ENCODE measurements at regions not wholly inside any gene's neighbourhood (a gene's known extent, or its start where the extent isn't known, plus 50 kb on each side); places are given as distances from the start of the nearest gene placed in this dataset.
A peak's percentile ranks its signal among the peaks of the same experiment; 100 is the strongest.

GRCh38 chr2:234304950-234305349 lies 191.9 kb downstream of the ARL4C start:
- DNase-seq, result no peak

- no peak for DNase-seq
These were observed 194.3 kb downstream of the ARL4C start for GRCh38 chr2:234302664-234302991.

GRCh38 chr2:234300932-234301823 lies 195.7 kb downstream of the ARL4C start:
- DNase-seq, result no peak

GRCh38 chr2:234300391-234300925 lies 196.4 kb downstream of the ARL4C start:
- DNase-seq, result no peak

- DNase-seq, result no peak
These were observed 198.0 kb downstream of the ARL4C start for GRCh38 chr2:234298918-234299317.

- no peak for DNase-seq
These were observed 199.9 kb downstream of the ARL4C start for GRCh38 chr2:234296991-234297390.

- peak; percentile 52 to 80 for DNase-seq
These were observed 202.9 kb downstream of the ARL4C start for GRCh38 chr2:234293973-234294372.

GRCh38 chr2:234292962-234293243 lies 204.0 kb downstream of the ARL4C start:
- no peak for DNase-seq

GRCh38 chr2:234292205-234292961 lies 204.5 kb downstream of the ARL4C start:
- no peak for DNase-seq

- peak; percentile 69 to 82 for DNase-seq
These were observed 205.1 kb downstream of the ARL4C start for GRCh38 chr2:234291765-234292204.

GRCh38 chr2:234290671-234291070 lies 206.2 kb downstream of the ARL4C start:
- no peak for DNase-seq

GRCh38 chr2:234289834-234290590 lies 206.9 kb downstream of the ARL4C start:
- no peak for DNase-seq

GRCh38 chr2:234288974-234289455 lies 207.9 kb downstream of the ARL4C start:
- DNase-seq, result peak; percentile 27 to 69

GRCh38 chr2:234287650-234288049 lies 209.2 kb downstream of the ARL4C start:
- no peak for DNase-seq

GRCh38 chr2:234286956-234287355 lies 209.9 kb downstream of the ARL4C start:
- DNase-seq, result peak in 1 of 2 experiments; percentile 14

GRCh38 chr2:234286118-234286598 lies 210.7 kb downstream of the ARL4C start:
- DNase-seq, result no peak

GRCh38 chr2:234285541-234285940 lies 211.3 kb downstream of the ARL4C start:
- no peak for DNase-seq

GRCh38 chr2:234279637-234280036 lies 217.2 kb downstream of the ARL4C start:
- DNase-seq, result no peak

GRCh38 chr2:234278556-234279255 lies 218.2 kb downstream of the ARL4C start:
- DNase-seq, result no peak

GRCh38 chr2:234275515-234275914 lies 221.4 kb downstream of the ARL4C start:
- DNase-seq, result peak in 1 of 2 experiments; percentile 22

GRCh38 chr2:234273887-234274584 lies 222.8 kb downstream of the ARL4C start:
- no peak for DNase-seq
